NCI-H774 (cell line): ENCODE measurements at regions not wholly inside any gene's neighbourhood (a gene's known extent, or its start where the extent isn't known, plus 50 kb on each side); places are given as distances from the start of the nearest gene placed in this dataset.

Source experiments
- DNase-seq: peaks from one replicate; lab custom pipeline; 2025; lab: John Stamatoyannopoulos, UW

DNA sequence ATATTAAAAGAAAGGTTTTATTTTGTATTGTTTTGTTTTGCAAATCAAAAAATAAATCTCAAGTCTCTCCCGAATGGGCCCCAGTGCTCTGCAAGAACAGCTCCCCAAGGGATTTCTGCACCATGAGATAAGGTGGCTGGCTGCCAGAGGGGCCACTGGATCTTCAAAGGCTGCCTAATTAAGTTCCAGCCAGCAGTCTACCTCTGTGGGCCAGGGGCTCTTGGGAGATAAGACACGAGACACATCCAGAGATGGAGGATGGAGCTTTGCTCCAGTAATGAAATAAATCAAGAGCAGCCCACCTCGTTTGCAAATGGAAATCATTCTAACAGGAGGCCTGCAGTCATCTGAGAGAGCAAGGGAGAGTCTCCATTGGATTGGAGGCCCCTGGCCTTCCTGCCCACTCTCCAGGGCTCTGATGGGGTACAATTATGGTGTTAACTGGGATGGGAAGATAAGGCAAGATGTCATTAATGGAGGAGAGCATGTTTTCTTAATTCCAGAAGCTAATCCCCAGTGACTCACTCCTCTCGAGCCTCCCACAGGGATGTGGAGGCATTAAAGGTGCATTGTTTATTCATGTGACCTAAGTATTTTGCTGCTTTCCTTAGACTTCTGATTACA lies 155.2 kb upstream of the KAZN start:
- DNase-seq: no peak

DNA sequence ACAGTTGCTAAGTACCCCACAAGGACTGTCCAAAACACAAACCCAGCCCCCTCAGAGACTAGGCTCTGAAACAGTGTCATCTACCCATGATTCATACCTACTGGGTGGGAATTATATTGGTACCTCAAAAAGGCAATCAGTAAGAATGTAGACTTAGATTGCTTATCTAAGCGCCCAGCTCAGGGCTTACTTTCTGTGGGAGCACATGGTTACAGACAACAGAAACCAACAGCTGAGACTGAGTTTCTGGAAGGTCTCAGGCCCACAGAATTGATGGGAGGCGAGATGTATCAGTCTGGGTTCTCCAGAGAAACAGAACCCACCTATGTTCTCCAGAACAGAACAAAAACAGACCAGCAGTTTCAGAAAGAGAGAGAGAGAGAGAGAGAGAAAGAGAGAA lies 147.3 kb upstream of the KAZN start:
- no peak for DNase-seq

GRCh38 chr1:14452551-14452950 lies 145.9 kb upstream of the KAZN start:
- no peak for DNase-seq

GRCh38 chr1:14460173-14460572 lies 138.3 kb upstream of the KAZN start:
- DNase-seq: no peak

DNA sequence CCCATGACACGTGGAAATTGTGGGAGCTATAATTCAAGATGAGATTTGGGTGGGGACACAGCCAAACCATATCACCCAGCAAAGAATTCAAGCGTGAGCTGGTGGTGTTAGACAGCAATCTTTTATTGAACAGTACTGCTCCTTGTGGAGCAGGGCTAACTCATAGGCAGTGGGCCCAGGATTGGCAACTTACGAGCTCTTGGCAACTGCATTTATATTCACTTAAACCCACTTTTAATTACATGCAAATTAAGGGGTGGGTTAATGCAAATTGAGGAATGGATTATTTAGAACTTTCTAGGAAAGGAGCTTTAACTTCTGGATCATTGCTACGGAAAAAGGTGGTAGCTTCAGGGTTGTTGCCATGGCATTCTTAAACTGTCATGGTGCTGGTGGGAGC lies 135.6 kb upstream of the KAZN start:
- DNase-seq: no peak

DNA sequence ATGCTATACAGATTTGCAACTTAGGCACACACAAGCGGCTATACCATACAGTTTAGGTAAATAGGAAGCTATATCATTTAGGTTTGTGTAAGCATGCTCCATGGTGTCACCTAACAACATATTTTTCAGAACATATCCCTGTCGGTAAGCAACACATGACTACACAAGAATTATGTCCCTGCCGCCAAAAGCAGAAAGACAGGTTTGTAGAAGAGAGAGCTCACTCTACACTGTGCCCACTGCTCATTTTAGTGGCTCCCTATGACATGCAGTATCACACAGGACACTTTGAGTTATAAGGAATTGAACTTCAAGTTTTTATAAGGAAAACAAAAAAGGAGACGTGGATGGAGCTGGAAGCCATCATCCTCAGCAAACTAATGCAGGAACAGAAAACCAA lies 132.5 kb upstream of the KAZN start:
- DNase-seq: no peak

GRCh38 chr1:14467112-14467511 lies 131.4 kb upstream of the KAZN start:
- DNase-seq: no peak

GRCh38 chr1:14468751-14469150 lies 129.7 kb upstream of the KAZN start:
- DNase-seq: no peak

GRCh38 chr1:14470802-14471201 lies 127.7 kb upstream of the KAZN start:
- no peak for DNase-seq

DNA sequence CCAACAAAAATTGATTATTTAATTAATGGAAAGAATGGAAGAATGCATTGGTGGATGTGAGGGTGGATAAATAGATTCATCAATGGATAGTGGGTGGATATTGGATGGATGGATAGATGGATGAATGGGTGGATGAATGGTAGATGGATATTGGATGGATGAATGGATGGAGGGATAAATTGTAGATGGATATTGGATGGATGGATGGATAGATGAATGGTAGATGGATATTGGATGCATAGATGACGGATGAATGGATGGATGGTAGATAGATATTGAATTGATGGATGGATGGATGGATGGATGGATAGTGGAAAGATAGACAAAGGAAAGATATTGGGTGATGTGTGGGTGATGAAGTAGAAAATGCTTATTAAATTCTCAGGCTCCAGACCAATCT lies 123.6 kb upstream of the KAZN start:
- DNase-seq: no peak

DNA sequence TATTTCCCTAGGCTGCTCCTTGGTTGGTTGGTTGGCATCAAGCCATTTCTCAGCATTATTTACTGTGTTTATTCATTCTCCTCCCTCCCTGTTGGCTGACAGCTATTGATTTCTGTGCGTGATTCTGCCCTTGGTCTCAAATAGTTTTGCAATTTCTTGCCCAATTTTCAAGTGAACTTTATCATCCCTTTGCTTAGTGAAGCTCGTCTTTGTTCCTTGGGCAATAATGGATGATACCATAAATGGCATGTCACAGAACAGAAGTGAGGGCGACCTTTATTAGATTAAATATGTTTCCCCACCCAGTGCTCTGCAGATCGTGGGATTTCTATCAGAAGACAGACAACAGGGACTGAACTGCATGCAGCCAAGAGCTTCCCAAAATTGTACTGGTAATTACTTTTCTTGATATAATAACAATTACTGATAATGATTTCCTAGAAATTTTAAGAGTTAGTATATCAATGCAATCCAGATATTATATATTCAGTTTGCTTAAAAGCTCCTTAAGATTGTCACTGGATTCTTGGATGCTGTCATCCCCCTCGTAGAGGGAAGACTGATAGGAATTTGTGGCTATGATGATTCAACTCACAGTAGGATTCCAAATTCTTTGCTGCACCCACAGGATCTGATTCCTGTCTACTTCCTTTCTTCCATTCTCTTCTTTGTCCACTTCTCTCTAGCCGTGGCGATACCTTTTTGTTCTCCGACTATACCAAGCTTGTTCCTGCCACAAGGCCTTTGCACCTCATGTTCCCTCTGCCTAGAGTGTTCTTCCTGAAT lies 122.1 kb upstream of the KAZN start:
- no peak for DNase-seq

GRCh38 chr1:14478120-14478519 lies 120.4 kb upstream of the KAZN start:
- no peak for DNase-seq

DNA sequence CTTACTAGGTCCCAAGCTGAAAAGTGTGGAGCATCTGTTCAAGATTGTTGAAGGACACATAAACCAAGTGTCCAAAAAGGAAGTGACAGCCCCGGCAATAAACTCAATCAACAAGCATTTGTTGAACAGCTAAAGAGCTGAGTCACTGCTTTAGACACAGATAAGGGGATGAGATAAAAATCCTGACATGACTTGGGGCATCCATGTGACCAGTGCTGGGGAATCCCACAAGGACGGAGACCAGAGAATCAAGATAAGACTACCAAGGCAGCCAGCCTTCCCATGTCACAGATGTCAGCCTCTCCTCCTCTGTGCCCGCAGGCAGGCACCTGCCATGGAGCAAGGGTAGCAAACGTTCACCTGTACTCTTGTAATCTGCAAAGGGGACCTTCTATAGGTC lies 118.6 kb upstream of the KAZN start:
- DNase-seq: no peak

DNA sequence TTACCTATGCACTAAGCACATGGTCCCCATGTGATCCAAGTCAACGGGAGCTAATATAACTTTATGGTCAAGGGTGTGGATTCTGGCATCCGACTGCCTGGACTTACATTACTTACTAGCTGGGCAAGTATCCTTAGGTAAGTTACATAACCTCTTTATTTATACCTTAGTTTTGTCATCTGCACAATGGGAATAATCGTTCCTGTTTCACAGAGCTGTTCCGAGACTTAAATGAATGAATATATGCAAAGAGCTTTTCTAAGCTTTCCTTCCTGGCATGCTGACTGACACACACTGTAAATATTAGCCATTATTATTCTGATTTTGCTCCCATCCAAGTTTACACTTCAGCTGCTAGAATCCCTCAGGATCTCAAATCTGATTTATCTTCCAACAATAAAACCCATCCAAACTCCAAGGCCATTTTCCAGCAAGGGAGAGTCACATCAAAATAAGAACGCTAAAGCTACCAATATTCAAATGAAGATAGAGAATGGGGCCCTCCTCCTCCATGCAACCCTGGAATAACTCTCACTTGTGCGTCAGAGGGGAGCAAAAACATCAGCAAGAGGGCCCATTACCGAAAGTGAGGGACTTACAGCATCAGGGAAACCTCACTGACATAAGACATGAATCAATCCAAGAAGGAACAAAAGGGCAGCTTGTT lies 115.6 kb upstream of the KAZN start:
- DNase-seq: no peak

GRCh38 chr1:14485285-14485684 lies 113.2 kb upstream of the KAZN start:
- DNase-seq: no peak

- no peak for DNase-seq
These were observed 111.9 kb upstream of the KAZN start for GRCh38 chr1:14486401-14487201.

GRCh38 chr1:14487671-14488070 lies 110.8 kb upstream of the KAZN start:
- no peak for DNase-seq

DNA sequence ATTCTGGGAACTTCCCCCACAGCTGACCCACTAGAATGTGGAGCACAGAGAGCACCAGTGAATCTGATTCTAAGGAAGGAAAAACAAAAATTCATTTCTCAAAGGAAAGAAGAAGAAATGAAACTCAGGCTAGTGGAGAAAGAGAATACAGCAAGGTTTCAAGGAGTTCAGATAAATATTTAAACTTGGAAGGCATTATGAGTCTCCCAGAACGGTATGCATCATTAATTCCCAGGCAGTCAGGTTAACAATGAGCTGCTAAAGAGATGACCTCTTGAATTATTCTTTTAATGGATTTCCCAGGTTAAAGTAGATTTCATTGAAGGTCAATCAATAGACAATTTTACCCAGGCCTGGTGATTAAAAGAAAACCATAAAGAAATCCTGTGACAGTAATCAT lies 103.6 kb upstream of the KAZN start:
- no peak for DNase-seq

DNA sequence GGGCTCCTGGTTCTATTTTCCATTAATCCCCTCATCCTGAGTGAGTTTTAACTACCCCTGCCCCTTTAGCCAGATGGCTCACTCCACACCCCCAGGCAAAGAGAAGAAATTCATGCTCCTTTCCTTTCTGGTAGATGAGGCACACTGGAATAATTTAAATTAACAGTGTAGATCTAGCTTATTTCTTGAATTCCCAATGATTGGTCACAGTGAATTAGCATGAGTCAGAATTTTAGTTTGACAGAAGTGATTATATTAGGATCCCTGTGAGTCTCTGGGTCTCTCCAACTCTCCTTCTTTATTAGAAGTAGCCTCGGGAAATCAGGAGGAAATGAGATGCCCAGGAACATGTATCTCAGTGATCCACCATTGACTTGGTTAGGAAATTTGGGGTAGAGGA lies 103.1 kb upstream of the KAZN start:
- no peak for DNase-seq

DNA sequence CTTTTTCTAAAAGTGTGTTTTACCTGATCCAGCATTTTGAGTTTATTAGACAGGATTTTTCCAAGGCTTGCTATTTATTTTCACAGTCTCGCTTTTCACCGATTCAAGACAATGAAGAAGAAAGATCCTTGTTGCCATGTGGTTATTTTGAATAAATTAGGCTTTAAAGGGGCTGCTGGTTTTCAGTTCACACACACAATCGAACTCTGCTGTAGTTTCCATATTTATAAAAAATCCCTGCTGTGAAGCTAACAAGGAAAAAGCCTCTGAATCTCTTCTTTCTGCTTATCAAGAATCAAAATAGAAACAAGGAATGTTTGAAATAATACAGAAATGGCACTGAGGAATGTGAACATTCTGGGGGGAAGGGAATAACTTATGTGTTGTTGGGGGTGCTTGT lies 102.5 kb upstream of the KAZN start:
- no peak for DNase-seq

DNA sequence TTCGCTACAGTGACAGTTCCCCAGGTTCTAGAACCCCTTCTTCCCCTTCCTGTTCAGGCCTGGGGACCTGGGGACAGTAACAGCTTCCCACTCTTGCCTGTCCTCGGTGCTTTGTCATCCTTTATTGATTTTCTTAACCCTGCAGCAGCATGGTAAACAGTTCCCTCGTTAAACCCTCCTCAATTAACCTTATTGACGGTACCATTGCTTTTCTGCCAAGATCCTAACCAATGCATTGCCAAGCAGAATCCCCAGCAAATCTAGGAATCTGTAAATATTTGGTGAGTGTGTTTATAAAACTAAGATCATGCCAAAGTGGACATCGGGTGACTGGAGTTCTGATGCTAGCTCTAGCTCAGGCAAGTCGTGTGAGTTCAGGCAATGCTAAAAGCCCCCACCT lies 99.6 kb upstream of the KAZN start:
- no peak for DNase-seq

- DNase-seq: no peak
These were observed 99.0 kb upstream of the KAZN start for GRCh38 chr1:14499312-14500040.
